GM23338 (cell line): ENCODE measurements at regions not wholly inside any gene's neighbourhood (a gene's known extent, or its start where the extent isn't known, plus 50 kb on each side); places are given as distances from the start of the nearest gene placed in this dataset.

Experiments
- ATAC-seq: fragments of 200-7000 bp; cut with Tn5 transposase; 3 replicates; pipeline ENCODE4 v1.9.1; 2020
- DNase-seq: peaks from one replicate; pipeline ENCODE4 v3.0.0-alpha.2; 2015; ENCODE audit warnings: low spot score
- H2AFZ ChIP-seq: fragments of 200-600 bp; sonication (generic); 2 replicates; pipeline ENCODE4 v1.8.0; 2016; ENCODE audit warnings: antibody characterized with exemption, mild to moderate bottlenecking, moderate library complexity
- H3F3A ChIP-seq: fragments of 200-600 bp; sonication (generic); replicated peaks from 2 replicates; pipeline ENCODE4 v1.8.0; 2017; ENCODE audit warnings: antibody characterized with exemption, mixed run types, low read depth
- H3K27ac ChIP-seq: fragments of 200-600 bp; sonication (generic); 2 replicates; pipeline ENCODE4 v1.6.1; 2016; ENCODE audit warnings: low read depth
- H3K27me3 ChIP-seq: fragments of 200-600 bp; sonication (generic); 2 replicates; pipeline ENCODE4 v1.8.0; 2016; ENCODE audit warnings: mild to moderate bottlenecking, mixed run types, moderate library complexity; ENCODE audit not compliant: insufficient read depth
- H3K36me3 ChIP-seq: fragments of 200-600 bp; sonication (generic); 2 replicates; pipeline ENCODE4 v1.8.0; 2016; ENCODE audit warnings: mild to moderate bottlenecking; ENCODE audit not compliant: insufficient read depth
- H3K4me1 ChIP-seq: fragments of 200-600 bp; sonication (generic); 2 replicates; pipeline ENCODE4 v1.8.0; 2016; ENCODE audit warnings: mild to moderate bottlenecking, moderate library complexity; ENCODE audit not compliant: insufficient read depth
- H3K4me2 ChIP-seq: fragments of 200-600 bp; sonication (generic); 2 replicates; pipeline ENCODE4 v1.7.1; 2017; ENCODE audit warnings: mixed run types
- H3K4me3 ChIP-seq: fragments of 200-600 bp; sonication (generic); 2 replicates; pipeline ENCODE4 v1.6.1; 2016; ENCODE audit warnings: mixed run types
- H3K79me2 ChIP-seq: fragments of 200-600 bp; sonication (generic); replicated peaks from 2 replicates; pipeline ENCODE4 v1.8.0; 2017; ENCODE audit warnings: mild to moderate bottlenecking; ENCODE audit not compliant: insufficient read depth
- H3K9me2 ChIP-seq: fragments of 200-600 bp; sonication (generic); 2 replicates; pipeline ENCODE4 v1.8.0; 2017; ENCODE audit not compliant: insufficient read depth
- H4K20me1 ChIP-seq: fragments of 200-600 bp; sonication (generic); replicated peaks from 2 replicates; pipeline ENCODE4 v1.8.0; 2017; ENCODE audit warnings: mild to moderate bottlenecking; ENCODE audit not compliant: insufficient read depth
- H3K27ac Mint-ChIP-seq: 2 replicates; pipeline ENCODE4 v1.8.0; 2020; ENCODE audit warnings: inconsistent platforms, mild to moderate bottlenecking, moderate library complexity, mixed read lengths
- H3K27me3 Mint-ChIP-seq: 3 replicates; pipeline ENCODE4 v1.8.0; 2022; ENCODE audit warnings: low read depth, mild to moderate bottlenecking, moderate library complexity, mixed read lengths, inconsistent platforms; ENCODE audit not compliant: insufficient read depth, poor library complexity
- H3K36me3 Mint-ChIP-seq: 3 replicates; pipeline ENCODE4 v1.8.0; 2021; ENCODE audit warnings: low read depth, mild to moderate bottlenecking, inconsistent platforms, moderate library complexity, mixed read lengths
- H3K4me1 Mint-ChIP-seq: 3 replicates; pipeline ENCODE4 v1.8.0; 2020; ENCODE audit warnings: mild to moderate bottlenecking, inconsistent platforms, mixed read lengths
- H3K4me3 Mint-ChIP-seq: 3 replicates; pipeline ENCODE4 v1.8.0; 2021; ENCODE audit warnings: moderate library complexity, mild to moderate bottlenecking, inconsistent platforms, mixed read lengths
- H3K9me3 Mint-ChIP-seq: 3 replicates; pipeline ENCODE4 v1.8.0; 2020; ENCODE audit warnings: moderate library complexity, mild to moderate bottlenecking, inconsistent platforms, mixed read lengths
- CREB1 ChIP-seq: fragments of 250-450 bp; sonication (Bioruptor Pico); IDR thresholded peaks from 2 replicates; pipeline ENCODE4 v1.5.0; 2020; ENCODE audit warnings: low read depth, mild to moderate bottlenecking, moderate library complexity
- EZH2 ChIP-seq: fragments of 200-600 bp; sonication (generic); IDR thresholded peaks from one replicate; pipeline ENCODE4 v1.8.0; 2017; ENCODE audit warnings: antibody characterized with exemption, mild to moderate bottlenecking, low read depth; ENCODE audit not compliant: unreplicated experiment
- EZH2phosphoT487 ChIP-seq: fragments of 200-600 bp; sonication (generic); IDR thresholded peaks from one replicate; pipeline ENCODE4 v1.8.1; 2018; ENCODE audit warnings: antibody characterized with exemption; ENCODE audit not compliant: unreplicated experiment
- JUNB ChIP-seq: IDR thresholded peaks from one replicate; pipeline ENCODE4 v1.6.1; 2016; ENCODE audit warnings: antibody characterized with exemption; ENCODE audit not compliant: unreplicated experiment
- NANOG ChIP-seq: IDR thresholded peaks from 2 replicates; pipeline ENCODE4 v1.6.1; 2016; ENCODE audit warnings: antibody characterized with exemption, borderline replicate concordance
- POLR2AphosphoS5 ChIP-seq: IDR thresholded peaks from 2 replicates; pipeline ENCODE4 v1.6.1; 2016; ENCODE audit warnings: antibody characterized with exemption, low read depth
- STAT1 ChIP-seq: IDR thresholded peaks from one replicate; pipeline ENCODE4 v1.6.1; 2016; ENCODE audit warnings: antibody characterized with exemption; ENCODE audit not compliant: unreplicated experiment
- ZNF114 ChIP-seq: fragments of 250-450 bp; sonication (Bioruptor Pico); IDR thresholded peaks from 2 replicates; pipeline ENCODE4 v1.5.0; 2020; ENCODE audit warnings: mild to moderate bottlenecking, moderate library complexity
- ZNF331 ChIP-seq: fragments of 250-450 bp; sonication (Bioruptor Pico); IDR thresholded peaks from 2 replicates; pipeline ENCODE4 v1.5.0; 2020; ENCODE audit warnings: low read depth, mild to moderate bottlenecking, moderate library complexity
- TF ChIP-seq, protein P1 (sequence below): IDR thresholded peaks from one replicate; pipeline ENCODE4 v1.6.1; 2018; ENCODE audit warnings: antibody characterized with exemption; ENCODE audit not compliant: unreplicated experiment
- TF ChIP-seq, protein P2 (sequence below): IDR thresholded peaks from 2 replicates; pipeline ENCODE4 v1.6.1; 2016; ENCODE audit warnings: antibody characterized with exemption
- TF ChIP-seq, protein P3 (sequence below), 2 experiments: fragments of 200-600 bp in 1 of 2; sonication (generic) in 1 of 2; conservative IDR thresholded peaks; 2 replicates each; pipeline versions ENCODE4 v1.5.1 to v1.6.1; 2016 to 2017; ENCODE audit warnings: antibody characterized with exemption in 2 of 2, low read depth in 2 of 2, mild to moderate bottlenecking in 2 of 2, moderate library complexity in 1 of 2
- TF ChIP-seq, protein P4 (sequence below): fragments of 250-450 bp; sonication (Bioruptor Pico); IDR thresholded peaks from 2 replicates; pipeline ENCODE4 v1.5.0; 2020; ENCODE audit warnings: mild to moderate bottlenecking, moderate library complexity

DNA sequence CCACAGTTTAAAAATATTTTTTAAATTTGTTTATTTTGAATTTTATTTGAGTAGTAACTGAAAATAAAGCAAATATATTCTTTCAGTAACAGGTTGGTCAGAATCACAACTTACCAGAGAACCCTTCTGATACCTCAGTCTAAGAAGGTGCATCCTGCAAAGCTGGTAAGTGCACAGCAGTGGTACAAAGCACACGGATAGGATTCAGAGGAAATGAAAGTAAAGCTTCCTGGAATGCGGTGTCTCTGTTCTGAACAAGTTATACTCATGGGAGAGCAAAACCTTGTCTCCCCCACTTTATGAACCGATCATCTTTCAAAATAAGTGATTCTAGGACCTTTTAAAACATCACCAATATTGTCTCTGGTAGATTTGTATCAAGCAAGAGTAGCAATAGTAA, 398.3 kb downstream of the TMX3 start:
- no peaks in the 10 kb centered on the region for H3K4me1 ChIP-seq
- DNase-seq (peak; percentile 2), ATAC-seq (no peak)
- H3K4me2 ChIP-seq, result no peak overlapping the region
- Mint-ChIP-seq H3K4me1 (no peaks in the 10 kb centered on the region), H3K27me3 (no peaks in the 10 kb centered on the region), H3K4me3 (no peak overlapping the region), H3K9me3 (no peaks in the 10 kb centered on the region), H3K27ac (no peak overlapping the region), H3K36me3 (no peaks in the 10 kb centered on the region; the same call in 2 of the 3 replicates)
- no peak overlapping the region for H3K27ac ChIP-seq
- H3K9me2 ChIP-seq, result no peaks in the 10 kb centered on the region
- no peak overlapping the region for H3K4me3 ChIP-seq
- H3K79me2 ChIP-seq, result no peaks in the 10 kb centered on the region
- no peaks in the 10 kb centered on the region for H3K27me3 ChIP-seq
- H2AFZ ChIP-seq, result no peak overlapping the region
- H3F3A ChIP-seq, result no peaks in the 10 kb centered on the region
- TF ChIP-seq, protein P1, sequence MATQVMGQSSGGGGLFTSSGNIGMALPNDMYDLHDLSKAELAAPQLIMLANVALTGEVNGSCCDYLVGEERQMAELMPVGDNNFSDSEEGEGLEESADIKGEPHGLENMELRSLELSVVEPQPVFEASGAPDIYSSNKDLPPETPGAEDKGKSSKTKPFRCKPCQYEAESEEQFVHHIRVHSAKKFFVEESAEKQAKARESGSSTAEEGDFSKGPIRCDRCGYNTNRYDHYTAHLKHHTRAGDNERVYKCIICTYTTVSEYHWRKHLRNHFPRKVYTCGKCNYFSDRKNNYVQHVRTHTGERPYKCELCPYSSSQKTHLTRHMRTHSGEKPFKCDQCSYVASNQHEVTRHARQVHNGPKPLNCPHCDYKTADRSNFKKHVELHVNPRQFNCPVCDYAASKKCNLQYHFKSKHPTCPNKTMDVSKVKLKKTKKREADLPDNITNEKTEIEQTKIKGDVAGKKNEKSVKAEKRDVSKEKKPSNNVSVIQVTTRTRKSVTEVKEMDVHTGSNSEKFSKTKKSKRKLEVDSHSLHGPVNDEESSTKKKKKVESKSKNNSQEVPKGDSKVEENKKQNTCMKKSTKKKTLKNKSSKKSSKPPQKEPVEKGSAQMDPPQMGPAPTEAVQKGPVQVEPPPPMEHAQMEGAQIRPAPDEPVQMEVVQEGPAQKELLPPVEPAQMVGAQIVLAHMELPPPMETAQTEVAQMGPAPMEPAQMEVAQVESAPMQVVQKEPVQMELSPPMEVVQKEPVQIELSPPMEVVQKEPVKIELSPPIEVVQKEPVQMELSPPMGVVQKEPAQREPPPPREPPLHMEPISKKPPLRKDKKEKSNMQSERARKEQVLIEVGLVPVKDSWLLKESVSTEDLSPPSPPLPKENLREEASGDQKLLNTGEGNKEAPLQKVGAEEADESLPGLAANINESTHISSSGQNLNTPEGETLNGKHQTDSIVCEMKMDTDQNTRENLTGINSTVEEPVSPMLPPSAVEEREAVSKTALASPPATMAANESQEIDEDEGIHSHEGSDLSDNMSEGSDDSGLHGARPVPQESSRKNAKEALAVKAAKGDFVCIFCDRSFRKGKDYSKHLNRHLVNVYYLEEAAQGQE, result no peak
- TF ChIP-seq JUNB, result no peak
- TF ChIP-seq, protein P2, sequence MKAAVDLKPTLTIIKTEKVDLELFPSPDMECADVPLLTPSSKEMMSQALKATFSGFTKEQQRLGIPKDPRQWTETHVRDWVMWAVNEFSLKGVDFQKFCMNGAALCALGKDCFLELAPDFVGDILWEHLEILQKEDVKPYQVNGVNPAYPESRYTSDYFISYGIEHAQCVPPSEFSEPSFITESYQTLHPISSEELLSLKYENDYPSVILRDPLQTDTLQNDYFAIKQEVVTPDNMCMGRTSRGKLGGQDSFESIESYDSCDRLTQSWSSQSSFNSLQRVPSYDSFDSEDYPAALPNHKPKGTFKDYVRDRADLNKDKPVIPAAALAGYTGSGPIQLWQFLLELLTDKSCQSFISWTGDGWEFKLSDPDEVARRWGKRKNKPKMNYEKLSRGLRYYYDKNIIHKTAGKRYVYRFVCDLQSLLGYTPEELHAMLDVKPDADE, result no peak
- no peak for TF ChIP-seq EZH2phosphoT487
- TF ChIP-seq POLR2AphosphoS5, result no peak
- TF ChIP-seq ZNF331 (CRISPR knock-in tag), result no peak
- TF ChIP-seq EZH2, result no peak
- no peak for TF ChIP-seq NANOG
- TF ChIP-seq, protein P3, sequence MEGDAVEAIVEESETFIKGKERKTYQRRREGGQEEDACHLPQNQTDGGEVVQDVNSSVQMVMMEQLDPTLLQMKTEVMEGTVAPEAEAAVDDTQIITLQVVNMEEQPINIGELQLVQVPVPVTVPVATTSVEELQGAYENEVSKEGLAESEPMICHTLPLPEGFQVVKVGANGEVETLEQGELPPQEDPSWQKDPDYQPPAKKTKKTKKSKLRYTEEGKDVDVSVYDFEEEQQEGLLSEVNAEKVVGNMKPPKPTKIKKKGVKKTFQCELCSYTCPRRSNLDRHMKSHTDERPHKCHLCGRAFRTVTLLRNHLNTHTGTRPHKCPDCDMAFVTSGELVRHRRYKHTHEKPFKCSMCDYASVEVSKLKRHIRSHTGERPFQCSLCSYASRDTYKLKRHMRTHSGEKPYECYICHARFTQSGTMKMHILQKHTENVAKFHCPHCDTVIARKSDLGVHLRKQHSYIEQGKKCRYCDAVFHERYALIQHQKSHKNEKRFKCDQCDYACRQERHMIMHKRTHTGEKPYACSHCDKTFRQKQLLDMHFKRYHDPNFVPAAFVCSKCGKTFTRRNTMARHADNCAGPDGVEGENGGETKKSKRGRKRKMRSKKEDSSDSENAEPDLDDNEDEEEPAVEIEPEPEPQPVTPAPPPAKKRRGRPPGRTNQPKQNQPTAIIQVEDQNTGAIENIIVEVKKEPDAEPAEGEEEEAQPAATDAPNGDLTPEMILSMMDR (conservative IDR thresholded peaks at IDR 0.05; ENCODE audit: low read depth in 2 of 2), result no peak
- TF ChIP-seq CREB1, result no peak
- TF ChIP-seq STAT1, result no peak
- no peak for TF ChIP-seq ZNF114
- TF ChIP-seq, protein P4, sequence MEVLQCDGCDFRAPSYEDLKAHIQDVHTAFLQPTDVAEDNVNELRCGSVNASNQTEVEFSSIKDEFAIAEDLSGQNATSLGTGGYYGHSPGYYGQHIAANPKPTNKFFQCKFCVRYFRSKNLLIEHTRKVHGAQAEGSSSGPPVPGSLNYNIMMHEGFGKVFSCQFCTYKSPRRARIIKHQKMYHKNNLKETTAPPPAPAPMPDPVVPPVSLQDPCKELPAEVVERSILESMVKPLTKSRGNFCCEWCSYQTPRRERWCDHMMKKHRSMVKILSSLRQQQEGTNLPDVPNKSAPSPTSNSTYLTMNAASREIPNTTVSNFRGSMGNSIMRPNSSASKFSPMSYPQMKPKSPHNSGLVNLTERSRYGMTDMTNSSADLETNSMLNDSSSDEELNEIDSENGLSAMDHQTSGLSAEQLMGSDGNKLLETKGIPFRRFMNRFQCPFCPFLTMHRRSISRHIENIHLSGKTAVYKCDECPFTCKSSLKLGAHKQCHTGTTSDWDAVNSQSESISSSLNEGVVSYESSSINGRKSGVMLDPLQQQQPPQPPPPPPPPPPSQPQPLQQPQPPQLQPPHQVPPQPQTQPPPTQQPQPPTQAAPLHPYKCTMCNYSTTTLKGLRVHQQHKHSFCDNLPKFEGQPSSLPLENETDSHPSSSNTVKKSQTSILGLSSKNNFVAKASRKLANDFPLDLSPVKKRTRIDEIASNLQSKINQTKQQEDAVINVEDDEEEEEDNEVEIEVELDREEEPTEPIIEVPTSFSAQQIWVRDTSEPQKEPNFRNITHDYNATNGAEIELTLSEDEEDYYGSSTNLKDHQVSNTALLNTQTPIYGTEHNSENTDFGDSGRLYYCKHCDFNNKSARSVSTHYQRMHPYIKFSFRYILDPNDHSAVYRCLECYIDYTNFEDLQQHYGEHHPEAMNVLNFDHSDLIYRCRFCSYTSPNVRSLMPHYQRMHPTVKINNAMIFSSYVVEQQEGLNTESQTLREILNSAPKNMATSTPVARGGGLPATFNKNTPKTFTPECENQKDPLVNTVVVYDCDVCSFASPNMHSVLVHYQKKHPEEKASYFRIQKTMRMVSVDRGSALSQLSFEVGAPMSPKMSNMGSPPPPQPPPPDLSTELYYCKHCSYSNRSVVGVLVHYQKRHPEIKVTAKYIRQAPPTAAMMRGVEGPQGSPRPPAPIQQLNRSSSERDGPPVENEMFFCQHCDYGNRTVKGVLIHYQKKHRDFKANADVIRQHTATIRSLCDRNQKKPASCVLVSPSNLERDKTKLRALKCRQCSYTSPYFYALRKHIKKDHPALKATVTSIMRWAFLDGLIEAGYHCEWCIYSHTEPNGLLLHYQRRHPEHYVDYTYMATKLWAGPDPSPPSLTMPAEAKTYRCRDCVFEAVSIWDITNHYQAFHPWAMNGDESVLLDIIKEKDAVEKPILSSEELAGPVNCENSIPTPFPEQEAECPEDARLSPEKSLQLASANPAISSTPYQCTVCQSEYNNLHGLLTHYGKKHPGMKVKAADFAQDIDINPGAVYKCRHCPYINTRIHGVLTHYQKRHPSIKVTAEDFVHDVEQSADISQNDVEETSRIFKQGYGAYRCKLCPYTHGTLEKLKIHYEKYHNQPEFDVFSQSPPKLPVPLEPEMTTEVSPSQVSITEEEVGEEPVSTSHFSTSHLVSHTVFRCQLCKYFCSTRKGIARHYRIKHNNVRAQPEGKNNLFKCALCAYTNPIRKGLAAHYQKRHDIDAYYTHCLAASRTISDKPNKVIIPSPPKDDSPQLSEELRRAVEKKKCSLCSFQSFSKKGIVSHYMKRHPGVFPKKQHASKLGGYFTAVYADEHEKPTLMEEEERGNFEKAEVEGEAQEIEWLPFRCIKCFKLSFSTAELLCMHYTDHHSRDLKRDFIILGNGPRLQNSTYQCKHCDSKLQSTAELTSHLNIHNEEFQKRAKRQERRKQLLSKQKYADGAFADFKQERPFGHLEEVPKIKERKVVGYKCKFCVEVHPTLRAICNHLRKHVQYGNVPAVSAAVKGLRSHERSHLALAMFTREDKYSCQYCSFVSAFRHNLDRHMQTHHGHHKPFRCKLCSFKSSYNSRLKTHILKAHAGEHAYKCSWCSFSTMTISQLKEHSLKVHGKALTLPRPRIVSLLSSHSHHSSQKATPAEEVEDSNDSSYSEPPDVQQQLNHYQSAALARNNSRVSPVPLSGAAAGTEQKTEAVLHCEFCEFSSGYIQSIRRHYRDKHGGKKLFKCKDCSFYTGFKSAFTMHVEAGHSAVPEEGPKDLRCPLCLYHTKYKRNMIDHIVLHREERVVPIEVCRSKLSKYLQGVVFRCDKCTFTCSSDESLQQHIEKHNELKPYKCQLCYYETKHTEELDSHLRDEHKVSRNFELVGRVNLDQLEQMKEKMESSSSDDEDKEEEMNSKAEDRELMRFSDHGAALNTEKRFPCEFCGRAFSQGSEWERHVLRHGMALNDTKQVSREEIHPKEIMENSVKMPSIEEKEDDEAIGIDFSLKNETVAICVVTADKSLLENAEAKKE (CRISPR knock-in tag), result no peak
- H4K20me1 ChIP-seq, result no peaks in the 10 kb centered on the region
- H3K36me3 ChIP-seq, result no peaks in the 10 kb centered on the region
